ENCODE measurements at regions not wholly inside any gene's neighbourhood (a gene's known extent, or its start where the extent isn't known, plus 50 kb on each side); places are given as distances from the start of the nearest gene placed in this dataset.

GRCh38 chr16:79402920-79403319 lies 197.6 kb downstream of the MAF start:
- H3K4me3 ChIP-seq (replicated peaks in 1 of 3; ENCODE audit: insufficient read depth in 1 of 3, low read depth in 2 of 3, low read length in 3 of 3): no peak overlapping the region
- in situ Hi-C loops (cut with HindIII; ENCODE audit: extremely low pct_ligation_motif_present, low pct_unique_long_range_greater_than_20kb): no loop called here
- no peaks in the 10 kb centered on the region for H3K79me2 ChIP-seq (ENCODE audit: insufficient read depth, low read length)
- ATAC-seq: no peak
- no TSS peak for BruUV-seq (replicated peaks)
- ChIA-PET CTCF (ENCODE audit: low intra/inter-chr PET ratio, low total read pairs) (no interaction called here), POLR2A (no interaction called here)
- H3K4me1 ChIP-seq (ENCODE audit: insufficient read depth, low read length): peaks cover 11% of the 10 kb centered on the region; the same call in 1 of the 2 replicates
- H3K36me3 ChIP-seq (replicated peaks in 1 of 2; ENCODE audit: control insufficient read depth in 1 of 2, insufficient read depth in 2 of 2, low read length in 2 of 2): no peaks in the 10 kb centered on the region
- H2AFZ ChIP-seq (ENCODE audit: low read length): no peak overlapping the region
- no peak for TF ChIP-seq ZSCAN30 (CRISPR knock-in tag; IDR thresholded peaks at IDR 0.05)
- TF ChIP-seq PATZ1 (CRISPR knock-in tag; IDR thresholded peaks at IDR 0.05): no peak
- no peak for TF ChIP-seq ERF (CRISPR knock-in tag; IDR thresholded peaks at IDR 0.05)
- TF ChIP-seq CREB1 (IDR thresholded peaks at IDR 0.05): 0 out of 2 replicates have a peak, but pooled peaks have one; percentile 20
- no peak for TF ChIP-seq CREB1 (CRISPR knock-in tag; IDR thresholded peaks at IDR 0.05)
- TF ChIP-seq SAP130 (CRISPR knock-in tag; IDR thresholded peaks at IDR 0.05; ENCODE audit: low read depth): no peak
- TF ChIP-seq RAD21 (CRISPR knock-in tag; IDR thresholded peaks at IDR 0.05): no peak
- TF ChIP-seq ATF7 (IDR thresholded peaks at IDR 0.05): peak; percentile 61
- TF ChIP-seq ATF7 (CRISPR knock-in tag; IDR thresholded peaks at IDR 0.05): no peak
- intact Hi-C loops (cut with micrococcal nuclease; ENCODE audit: unreplicated experiment): no loop called here
- no peak overlapping the region for H3K27ac ChIP-seq (ENCODE audit: extremely low read length, insufficient read depth, low read length)
- no peak for DNase-seq (ENCODE audit: low spot score)
- FAIRE-seq: no peak
- H3K9ac ChIP-seq (ENCODE audit: insufficient read depth, low read depth, low read length): no peak overlapping the region
- H4K20me1 ChIP-seq (ENCODE audit: insufficient read depth, low read length): no peaks in the 10 kb centered on the region
- no peaks in the 10 kb centered on the region; a peak in 1 of 5 replicates for H3K27me3 ChIP-seq (ENCODE audit: control insufficient read depth in 1 of 2, insufficient read depth in 2 of 2, low read length in 2 of 2)
- WGBS (ENCODE audit: low lambda C conversion rate): 29% methylated on average over 6 of the region's 6 CpGs
- no peaks in the 10 kb centered on the region for H3K9me3 ChIP-seq (ENCODE audit: low read length)
- no peak overlapping the region for H3K4me2 ChIP-seq (ENCODE audit: low read depth, low read length)

GRCh38 chr16:79402356-79402755 lies 198.2 kb downstream of the MAF start:
- H3K4me2 ChIP-seq (ENCODE audit: low read depth, low read length): no peak overlapping the region
- no peaks in the 10 kb centered on the region for H4K20me1 ChIP-seq (ENCODE audit: insufficient read depth, low read length)
- no peak overlapping the region for H3K27ac ChIP-seq (ENCODE audit: extremely low read length, insufficient read depth, low read length)
- no peak overlapping the region for H3K4me3 ChIP-seq (replicated peaks in 1 of 3; ENCODE audit: insufficient read depth in 1 of 3, low read depth in 2 of 3, low read length in 3 of 3)
- peaks cover 11% of the 10 kb centered on the region; the same call in 1 of the 2 replicates for H3K4me1 ChIP-seq (ENCODE audit: insufficient read depth, low read length)
- POLR2A ChIA-PET: no interaction called here
- H3K9ac ChIP-seq (ENCODE audit: insufficient read depth, low read depth, low read length): no peak overlapping the region
- WGBS (ENCODE audit: low lambda C conversion rate): 8% methylated on average over 5 of the region's 5 CpGs
- intact Hi-C loops (cut with micrococcal nuclease; ENCODE audit: unreplicated experiment) (no loop called here), in situ Hi-C loops (cut with HindIII; ENCODE audit: extremely low pct_ligation_motif_present, low pct_unique_long_range_greater_than_20kb) (no loop called here)
- H3K9me3 ChIP-seq (ENCODE audit: low read length): no peaks in the 10 kb centered on the region
- TF ChIP-seq YEATS2 (CRISPR knock-in tag; IDR thresholded peaks at IDR 0.05; ENCODE audit: borderline replicate concordance) (no peak), RARA (CRISPR knock-in tag; IDR thresholded peaks at IDR 0.05) (peak; percentile 21; the same call in 1 of the 2 replicates), TOPORS (CRISPR knock-in tag; IDR thresholded peaks at IDR 0.05) (no peak), RXRA (CRISPR knock-in tag; IDR thresholded peaks at IDR 0.05) (0 out of 2 replicates have a peak, but pooled peaks have one; percentile 27), BCL6 (CRISPR knock-in tag; IDR thresholded peaks at IDR 0.05) (peak; percentile 79)
- H3K79me2 ChIP-seq (ENCODE audit: insufficient read depth, low read length): no peaks in the 10 kb centered on the region
- H2AFZ ChIP-seq (ENCODE audit: low read length): no peak overlapping the region
- FAIRE-seq: no peak
- BruUV-seq (replicated peaks): no TSS peak
- no peaks in the 10 kb centered on the region for H3K36me3 ChIP-seq (replicated peaks in 1 of 2; ENCODE audit: control insufficient read depth in 1 of 2, insufficient read depth in 2 of 2, low read length in 2 of 2)
- no peak for DNase-seq (ENCODE audit: low spot score)
- peak; percentile 54 for ATAC-seq
- no peaks in the 10 kb centered on the region; a peak in 1 of 5 replicates for H3K27me3 ChIP-seq (ENCODE audit: control insufficient read depth in 1 of 2, insufficient read depth in 2 of 2, low read length in 2 of 2)
- CTCF ChIA-PET (ENCODE audit: low intra/inter-chr PET ratio, low total read pairs): no interaction called here
